GM12864 (cell line): ENCODE measurements at regions not wholly inside any gene's neighbourhood (a gene's known extent, or its start where the extent isn't known, plus 50 kb on each side); places are given as distances from the start of the nearest gene placed in this dataset.

Experiments
- DNase-seq: peaks from one replicate; pipeline ENCODE4 v3.0.0-alpha.2; 2011; ENCODE audit warnings: low read depth
- H3K4me3 ChIP-seq: 2 replicates; pipeline ENCODE4 v1.5.1; 2011; ENCODE audit warnings: mild to moderate bottlenecking, low read depth, low read length, control low read depth
- TF ChIP-seq, protein P1 (sequence below): IDR thresholded peaks from 2 replicates; pipeline ENCODE4 v1.5.1; 2011; ENCODE audit warnings: low read depth, mild to moderate bottlenecking, moderate library complexity, low read length, control low read depth, inconsistent platforms; ENCODE audit errors: missing control alignments

DNA sequence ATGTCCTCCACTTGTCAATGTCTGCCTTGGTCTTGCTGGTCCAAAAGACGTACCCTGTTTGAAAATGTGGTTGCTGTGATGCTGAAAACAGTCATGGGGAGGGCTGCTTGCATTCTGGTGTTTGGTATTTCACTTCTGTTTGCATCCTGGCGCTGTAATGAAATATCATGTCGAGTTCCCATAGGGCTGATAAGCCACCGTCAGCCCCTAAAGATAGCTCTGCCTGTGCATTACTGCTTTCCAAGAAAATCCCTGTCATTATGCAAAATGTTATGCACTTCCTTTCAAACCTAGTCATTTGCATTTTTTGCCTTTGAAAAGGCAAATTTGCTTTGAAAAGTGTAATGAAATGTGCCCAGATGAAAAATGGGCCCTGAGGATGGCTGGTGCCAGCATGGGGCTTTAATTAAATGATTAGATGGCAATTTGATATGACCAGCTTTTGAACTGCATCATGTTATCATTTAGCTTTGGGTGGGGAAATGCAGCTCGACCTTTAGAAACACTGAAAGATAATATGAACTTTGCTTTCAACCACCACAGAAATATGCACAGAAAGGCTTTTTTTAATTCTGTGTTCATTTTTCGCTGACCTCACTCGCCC lies 374.4 kb upstream of the SGCD start:
- DNase-seq = no peak
- TF ChIP-seq, protein P1, sequence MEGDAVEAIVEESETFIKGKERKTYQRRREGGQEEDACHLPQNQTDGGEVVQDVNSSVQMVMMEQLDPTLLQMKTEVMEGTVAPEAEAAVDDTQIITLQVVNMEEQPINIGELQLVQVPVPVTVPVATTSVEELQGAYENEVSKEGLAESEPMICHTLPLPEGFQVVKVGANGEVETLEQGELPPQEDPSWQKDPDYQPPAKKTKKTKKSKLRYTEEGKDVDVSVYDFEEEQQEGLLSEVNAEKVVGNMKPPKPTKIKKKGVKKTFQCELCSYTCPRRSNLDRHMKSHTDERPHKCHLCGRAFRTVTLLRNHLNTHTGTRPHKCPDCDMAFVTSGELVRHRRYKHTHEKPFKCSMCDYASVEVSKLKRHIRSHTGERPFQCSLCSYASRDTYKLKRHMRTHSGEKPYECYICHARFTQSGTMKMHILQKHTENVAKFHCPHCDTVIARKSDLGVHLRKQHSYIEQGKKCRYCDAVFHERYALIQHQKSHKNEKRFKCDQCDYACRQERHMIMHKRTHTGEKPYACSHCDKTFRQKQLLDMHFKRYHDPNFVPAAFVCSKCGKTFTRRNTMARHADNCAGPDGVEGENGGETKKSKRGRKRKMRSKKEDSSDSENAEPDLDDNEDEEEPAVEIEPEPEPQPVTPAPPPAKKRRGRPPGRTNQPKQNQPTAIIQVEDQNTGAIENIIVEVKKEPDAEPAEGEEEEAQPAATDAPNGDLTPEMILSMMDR = no peak

DNA sequence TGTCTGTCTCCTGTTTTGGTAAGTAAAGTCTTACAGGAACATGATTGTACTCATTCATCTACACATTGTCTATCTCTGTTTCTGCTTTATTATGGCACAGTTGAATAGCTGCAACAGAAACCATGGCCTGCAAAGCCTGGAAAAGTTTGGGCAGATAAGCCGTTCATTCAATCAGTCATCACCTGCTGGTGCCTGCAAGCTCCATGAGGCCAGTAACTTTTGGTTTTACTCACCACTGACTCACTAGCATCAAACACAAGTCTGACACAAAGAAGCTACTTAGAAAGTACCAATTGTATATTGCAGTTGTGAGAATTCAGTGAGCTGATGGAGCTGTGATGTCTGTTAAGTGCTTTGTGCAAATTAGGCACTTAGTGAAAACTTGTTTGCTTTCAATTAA lies 373.6 kb upstream of the SGCD start:
- TF ChIP-seq, protein P1 = no peak

More for the DNA sequence above, 374.4 kb upstream of the SGCD start:
- H3K4me3 ChIP-seq = no peak overlapping the region

DNA sequence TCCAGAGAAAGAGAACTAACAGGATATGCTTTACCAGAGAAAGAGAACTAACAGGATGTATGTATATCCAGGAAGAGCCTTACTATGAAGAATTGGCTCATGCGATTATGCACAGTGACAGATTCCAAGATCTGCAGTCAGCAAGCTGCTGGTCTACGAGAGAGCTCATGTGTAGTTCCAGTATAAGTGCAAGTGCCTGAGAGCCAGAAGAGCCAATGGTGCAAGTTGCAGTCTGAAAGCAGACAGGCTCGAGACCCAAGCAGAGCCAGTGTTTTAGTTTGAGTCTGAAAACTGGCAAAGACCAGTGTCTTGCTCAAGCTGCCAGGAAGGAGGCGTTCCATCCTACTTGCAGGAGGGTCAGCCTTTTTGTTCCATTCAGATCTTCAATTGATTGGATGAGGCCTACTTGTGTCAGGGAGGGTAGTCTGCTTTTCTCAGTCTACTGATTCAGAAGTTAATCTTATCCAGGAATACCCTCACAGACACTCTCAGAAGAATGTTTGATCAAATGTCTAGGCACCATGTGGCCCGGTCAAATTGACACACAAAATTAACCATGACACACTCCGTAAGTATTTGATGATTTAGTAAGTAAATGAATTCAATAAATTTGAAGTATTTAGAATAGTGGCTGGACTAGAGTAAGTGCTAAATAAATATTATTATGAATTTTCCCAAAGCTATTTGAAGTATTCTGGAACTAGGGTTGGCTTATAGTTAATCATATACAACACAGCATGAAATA lies 372.1 kb upstream of the SGCD start:
- no peak overlapping the region for H3K4me3 ChIP-seq
- TF ChIP-seq, protein P1 = no peak
- DNase-seq = no peak

More for the DNA sequence above, 373.6 kb upstream of the SGCD start:
- H3K4me3 ChIP-seq = no peak overlapping the region
- no peak for DNase-seq

DNA sequence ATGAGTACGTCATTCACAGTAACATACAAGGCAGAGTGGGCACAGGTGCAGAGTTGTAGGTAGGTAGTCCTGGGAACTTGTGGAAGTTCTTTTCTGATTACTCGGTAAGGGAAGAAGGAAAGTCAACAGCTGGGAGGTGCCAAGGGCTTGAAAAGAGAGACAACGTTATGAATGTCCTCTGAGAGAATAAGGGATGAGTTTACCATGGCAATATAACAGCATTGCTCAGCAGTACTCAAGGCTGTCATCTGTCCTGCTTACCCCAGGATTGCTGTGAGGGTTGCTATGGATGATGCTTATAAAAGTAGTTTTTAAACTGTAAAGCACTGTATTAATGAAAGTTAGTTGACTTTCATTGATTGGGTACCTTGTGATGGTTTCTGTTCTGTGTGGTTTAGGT lies 369.1 kb upstream of the SGCD start:
- TF ChIP-seq, protein P1 = no peak
- H3K4me3 ChIP-seq = no peak overlapping the region
- DNase-seq = no peak

DNA sequence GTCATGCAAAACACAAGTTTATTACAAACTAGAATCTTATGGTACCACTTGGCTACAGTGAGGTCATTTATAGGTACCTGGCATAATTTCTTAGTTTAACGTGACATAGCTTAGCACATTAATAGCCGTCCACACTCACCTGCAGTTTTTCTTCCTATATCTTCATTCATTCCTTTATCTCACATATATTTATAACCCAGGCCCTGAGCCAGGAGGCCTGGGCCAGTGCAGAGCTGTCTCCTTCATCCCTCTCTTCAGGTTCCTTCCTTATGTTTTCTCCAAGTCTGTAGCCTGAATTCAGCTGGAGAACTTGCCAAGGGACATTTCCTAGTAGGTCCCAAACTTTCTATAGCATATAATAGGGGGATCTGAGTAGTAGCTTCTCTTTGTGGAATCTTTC lies 367.9 kb upstream of the SGCD start:
- TF ChIP-seq, protein P1 = no peak
- H3K4me3 ChIP-seq = no peak overlapping the region
- no peak for DNase-seq

DNA sequence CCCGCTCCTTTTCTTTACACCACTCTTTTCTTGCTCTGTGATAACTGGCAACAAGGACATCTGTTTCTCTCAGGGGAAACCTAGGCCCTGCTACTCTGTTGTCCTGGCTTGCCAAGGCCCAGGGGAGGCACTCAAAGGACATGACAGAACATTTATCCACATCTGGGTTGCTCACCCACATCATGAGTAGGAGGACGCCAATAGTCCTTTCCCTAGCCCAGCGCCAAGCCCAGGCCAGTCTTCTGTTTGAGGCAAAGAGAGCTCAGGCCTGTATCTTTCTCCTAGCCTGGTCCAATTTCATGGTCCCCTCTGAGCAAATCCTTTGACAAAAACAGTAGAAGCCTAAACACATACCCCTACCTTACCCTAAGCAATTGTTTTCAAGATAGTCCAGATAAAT lies 366.8 kb upstream of the SGCD start:
- TF ChIP-seq, protein P1 = no peak

DNA sequence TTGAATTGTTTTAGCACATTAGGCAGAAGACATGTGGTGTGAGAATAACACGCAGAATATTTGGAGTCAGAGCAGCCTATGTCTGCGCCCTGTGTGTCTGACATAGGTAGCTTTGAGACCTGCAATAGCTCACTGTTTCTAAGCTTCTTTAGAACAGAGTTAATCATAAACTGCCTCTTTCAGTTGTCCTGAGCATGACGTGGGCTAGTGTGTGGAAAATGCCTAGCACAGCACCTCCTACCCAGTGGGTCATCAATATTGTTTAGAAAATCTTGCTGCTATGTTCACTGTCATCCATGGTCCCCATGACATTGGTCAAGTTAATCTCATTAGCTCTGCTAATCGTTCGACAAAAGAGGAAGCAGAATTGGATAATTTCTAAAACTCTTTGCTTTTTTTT lies 357.4 kb upstream of the SGCD start:
- DNase-seq = no peak
- H3K4me3 ChIP-seq = no peak overlapping the region
- TF ChIP-seq, protein P1 = no peak

More for the DNA sequence above, 366.8 kb upstream of the SGCD start:
- H3K4me3 ChIP-seq = no peak overlapping the region
- DNase-seq = no peak
